IMR-90 (cell line): ENCODE measurements at regions not wholly inside any gene's neighbourhood (a gene's known extent, or its start where the extent isn't known, plus 50 kb on each side); places are given as distances from the start of the nearest gene placed in this dataset.
A peak's percentile ranks its signal among the peaks of the same experiment; 100 is the strongest.

ENCODE experiments used
- ATAC-seq: fragments of 200-7000 bp; cut with Tn5 transposase; 2 replicates; pipeline ENCODE4 v1.9.1; 2020; ENCODE audit warnings: low read depth, mild to moderate bottlenecking, moderate library complexity
- BruUV-seq: library from RNA; stranded (reverse); fragments of 400-500 nt; replicated peaks from 2 replicates; lab custom pipeline; 2021; lab: Mats Ljungman, UMichigan
- CTCF ChIA-PET: fragments of 300-600 bp; formaldehyde crosslinking; extraction: SDS; loops from one replicate; lab custom pipeline; 2021; ENCODE audit warnings: antibody characterized with exemption; lab: Yijun Ruan, JAX
- POLR2A ChIA-PET: fragments of 300-600 bp; sonication (Branson Sonifier 250); formaldehyde crosslinking; loops from one replicate; lab custom pipeline; 2022; ENCODE audit warnings: antibody characterized with exemption; ENCODE audit not compliant: unreplicated experiment; lab: Charles Lee
- DNase-seq: peaks from one replicate; pipeline ENCODE4 v3.0.0; 2013
- H2AFZ ChIP-seq: replicated peaks from 2 replicates; pipeline ENCODE3; 2013; ENCODE audit warnings: low read length, mild to moderate bottlenecking; ENCODE audit not compliant: poor library complexity
- H2AK5ac ChIP-seq: 2 replicates; pipeline ENCODE4 v1.6.1; 2013; ENCODE audit warnings: low read depth, low read length, inconsistent platforms
- H2AK9ac ChIP-seq: replicated peaks from 2 replicates; pipeline ENCODE3; 2013; ENCODE audit warnings: mild to moderate bottlenecking, low read depth, low read length, moderate library complexity; ENCODE audit not compliant: poor library complexity
- H2BK120ac ChIP-seq: 2 replicates; pipeline ENCODE4 v1.6.1; 2013; ENCODE audit warnings: low read depth, low read length, inconsistent platforms
- H2BK15ac ChIP-seq: 3 replicates; pipeline ENCODE4 v1.6.1; 2013; ENCODE audit warnings: low read depth, low read length, inconsistent platforms
- H2BK20ac ChIP-seq: 2 replicates; pipeline ENCODE4 v1.6.1; 2013; ENCODE audit warnings: low read depth, mild to moderate bottlenecking, inconsistent platforms, low read length, moderate library complexity
- H2BK5ac ChIP-seq: 2 replicates; pipeline ENCODE4 v1.6.1; 2013; ENCODE audit warnings: mild to moderate bottlenecking, low read depth, low read length, inconsistent platforms; ENCODE audit not compliant: poor library complexity, severe bottlenecking
- H3K14ac ChIP-seq: replicated peaks from 2 replicates; pipeline ENCODE4 v1.6.1; 2013; ENCODE audit warnings: low read depth, low read length, inconsistent platforms
- H3K18ac ChIP-seq: 2 replicates; pipeline ENCODE4 v1.6.1; 2013; ENCODE audit warnings: low read depth, low read length, control low read depth
- H3K23ac ChIP-seq: 2 replicates; pipeline ENCODE4 v1.6.1; 2013; ENCODE audit warnings: low read depth, low read length, inconsistent platforms
- H3K27ac ChIP-seq: 2 replicates; pipeline ENCODE4 v1.5.1; 2013; ENCODE audit warnings: mild to moderate bottlenecking, control low read depth, low read length; ENCODE audit not compliant: insufficient read depth
- H3K27me3 ChIP-seq: 2 replicates; pipeline ENCODE4 v1.6.1; 2013; ENCODE audit warnings: low read length; ENCODE audit not compliant: control insufficient read depth, insufficient read depth
- H3K36me3 ChIP-seq: 2 replicates; pipeline ENCODE4 v1.6.1; 2013; ENCODE audit warnings: low read length, mixed read lengths; ENCODE audit not compliant: control insufficient read depth, insufficient read depth
- H3K4ac ChIP-seq: 2 replicates; pipeline ENCODE4 v1.6.1; 2013; ENCODE audit warnings: low read depth, low read length, inconsistent platforms
- H3K4me1 ChIP-seq: 2 replicates; pipeline ENCODE4 v1.6.1; 2013; ENCODE audit warnings: low read length, mixed read lengths; ENCODE audit not compliant: control insufficient read depth, insufficient read depth
- H3K4me2 ChIP-seq: 2 replicates; pipeline ENCODE4 v1.6.1; 2013; ENCODE audit warnings: low read depth, mild to moderate bottlenecking, control low read depth, low read length, moderate library complexity
- H3K4me3 ChIP-seq: 2 replicates; pipeline ENCODE4 v1.5.1; 2013; ENCODE audit warnings: low read depth, mild to moderate bottlenecking, control low read depth, low read length, moderate library complexity; ENCODE audit not compliant: insufficient read depth
- H3K56ac ChIP-seq: 2 replicates; pipeline ENCODE4 v1.6.1; 2013; ENCODE audit warnings: low read length, inconsistent platforms; ENCODE audit not compliant: insufficient read depth; ENCODE audit errors: extremely low read depth
- H3K79me1 ChIP-seq, 2 experiments: 2 replicates each; pipeline ENCODE4 v1.6.1; 2013; ENCODE audit warnings: low read length in 2 of 2, inconsistent platforms in 1 of 2, low read depth in 1 of 2
- H3K9ac ChIP-seq: 2 replicates; pipeline ENCODE4 v1.6.1; 2013; ENCODE audit warnings: low read depth, low read length, control low read depth
- H3K9me1 ChIP-seq: 2 replicates; pipeline ENCODE4 v1.6.1; 2013; ENCODE audit warnings: low read length, inconsistent platforms; ENCODE audit not compliant: insufficient read depth
- H3K9me3 ChIP-seq: 2 replicates; pipeline ENCODE4 v1.6.1; 2013; ENCODE audit warnings: low read length; ENCODE audit not compliant: control insufficient read depth, insufficient read depth
- H4K20me1 ChIP-seq: 2 replicates; pipeline ENCODE4 v1.6.1; 2013; ENCODE audit warnings: low read length, inconsistent platforms; ENCODE audit not compliant: insufficient read depth
- H4K5ac ChIP-seq: 2 replicates; pipeline ENCODE4 v1.6.1; 2013; ENCODE audit warnings: mild to moderate bottlenecking, low read depth, low read length, control low read depth
- H4K8ac ChIP-seq, 2 experiments: 2 replicates each; pipeline ENCODE4 v1.6.1; 2013; ENCODE audit warnings: low read depth in 2 of 2, low read length in 2 of 2, control low read depth in 1 of 2, inconsistent platforms in 1 of 2
- H4K91ac ChIP-seq: 2 replicates; pipeline ENCODE4 v1.6.1; 2013; ENCODE audit warnings: low read depth, low read length, inconsistent platforms; ENCODE audit not compliant: insufficient read depth
- CEBPB ChIP-seq: IDR thresholded peaks from 2 replicates; pipeline ENCODE4 v1.6.1; 2012; ENCODE audit warnings: low read depth, low read length, improper control_type of control experiment
- MAZ ChIP-seq: IDR thresholded peaks from 2 replicates; pipeline ENCODE4 v1.6.1; 2012; ENCODE audit warnings: low read depth, mild to moderate bottlenecking, low read length, improper control_type of control experiment, moderate library complexity, borderline replicate concordance
- NFE2L2 ChIP-seq: fragments of 150-350 bp; IDR thresholded peaks from 2 replicates; pipeline ENCODE4 v1.6.1; 2016; ENCODE audit warnings: low read depth, mild to moderate bottlenecking, low read length
- WGBS, 2 experiments: methylation state at CpG; one replicate each; pipeline versions ENCODE4 v1.1.5 to v1.1.7; 2013; ENCODE audit warnings: missing lambda C conversion rate in 2 of 2; ENCODE audit not compliant: insufficient read length in 1 of 2; ENCODE audit errors: extremely low coverage in 2 of 2; 5-methylcytosine and 5-hydroxymethylcytosine counted together
- dilution Hi-C: fragments of 300-500 bp; cut with HindIII; formaldehyde crosslinking; loops from one replicate; pipeline ENCODE4 v1.14.3; 2018; ENCODE audit warnings: low sequenced_read_pairs; ENCODE audit not compliant: unreplicated experiment
- in situ Hi-C: fragments of 300-500 bp; cut with MboI; formaldehyde crosslinking; loops from 3 replicates; pipeline ENCODE4 v1.14.3; 2019; ENCODE audit warnings: low sequenced_read_pairs, inconsistent platforms, mixed read lengths
- intact Hi-C: fragments of 100-400 bp; cut with micrococcal nuclease; formaldehyde crosslinking; loops from 2 replicates; pipeline ENCODE4 v1.10.0; 2022

DNA sequence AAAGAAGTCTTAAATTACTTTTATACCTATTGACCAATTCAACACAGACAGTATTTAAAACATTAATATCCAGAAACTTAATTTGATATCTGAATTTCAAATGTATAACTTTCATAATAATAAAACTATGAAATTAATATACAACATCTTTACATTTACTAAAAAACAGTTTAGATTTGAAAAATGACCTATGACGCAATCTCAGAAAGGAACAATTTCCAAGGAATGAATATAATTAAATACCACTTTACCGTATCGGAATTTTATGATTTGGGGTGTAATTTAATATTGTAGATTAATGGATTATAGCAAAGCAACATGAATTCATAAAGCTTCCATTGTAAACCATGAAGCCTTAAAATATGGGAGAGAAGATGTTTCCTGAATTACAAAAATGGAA lies 321.5 kb upstream of the TRPM3 start:
- Histone ChIP-seq H3K4me1 (no peaks in the 10 kb centered on the region), H2AK5ac (no peak overlapping the region), H3K9me3 (no peaks in the 10 kb centered on the region), H3K56ac (no peak overlapping the region), H2BK5ac (no peak overlapping the region), H3K23ac (no peak overlapping the region), H3K4me2 (no peak overlapping the region), H3K9ac (no peak overlapping the region), H3K4me3 (no peak overlapping the region), H2AK9ac (no peak overlapping the region), H3K27me3 (peaks cover 2% of the 10 kb centered on the region), H3K36me3 (no peaks in the 10 kb centered on the region), H4K5ac (no peak overlapping the region), H3K79me1 (no peaks in the 10 kb centered on the region), H3K14ac (no peak overlapping the region), H2BK120ac (no peak overlapping the region), H2BK15ac (no peak overlapping the region), H2AFZ (no peak overlapping the region), H3K4ac (no peak overlapping the region), H3K9me1 (no peaks in the 10 kb centered on the region), H4K91ac (no peak overlapping the region), H4K8ac (no peak overlapping the region), H4K20me1 (no peaks in the 10 kb centered on the region; the same call in 1 of the 2 replicates), H3K27ac (no peak overlapping the region), H2BK20ac (no peak overlapping the region), H3K18ac (no peak overlapping the region)
- ATAC-seq (no peak), DNase-seq (no peak)
- BruUV-seq: no TSS peak
- ChIA-PET CTCF (no interaction called here), POLR2A (no interaction called here)
- intact Hi-C loops (no loop called here), dilution Hi-C loops (no loop called here), in situ Hi-C loops (no loop called here)
- WGBS, 2 experiments: no CpG with 5 or more reads among the region's 3 CpGs
- TF ChIP-seq CEBPB (peak; percentile 58), MAZ (no peak), NFE2L2 (no peak)
